ENCODE measurements at regions not wholly inside any gene's neighbourhood (a gene's known extent, or its start where the extent isn't known, plus 50 kb on each side); places are given as distances from the start of the nearest gene placed in this dataset.

- no peaks in the 10 kb centered on the region for H3K9me3 ChIP-seq (ENCODE audit: control insufficient read depth, insufficient read depth, low read depth, low read length)
- ChIA-PET POLR2A (no interaction called here), CTCF (no interaction called here)
- H3K27ac ChIP-seq (ENCODE audit: extremely low read depth, low read depth, low read length), result no peak overlapping the region
- no peaks in the 10 kb centered on the region for H3K4me1 ChIP-seq (ENCODE audit: control insufficient read depth, insufficient read depth, low read length)
- no peak overlapping the region for H3K4me3 ChIP-seq (ENCODE audit: low read depth, low read length)
- TF ChIP-seq, protein P1, sequence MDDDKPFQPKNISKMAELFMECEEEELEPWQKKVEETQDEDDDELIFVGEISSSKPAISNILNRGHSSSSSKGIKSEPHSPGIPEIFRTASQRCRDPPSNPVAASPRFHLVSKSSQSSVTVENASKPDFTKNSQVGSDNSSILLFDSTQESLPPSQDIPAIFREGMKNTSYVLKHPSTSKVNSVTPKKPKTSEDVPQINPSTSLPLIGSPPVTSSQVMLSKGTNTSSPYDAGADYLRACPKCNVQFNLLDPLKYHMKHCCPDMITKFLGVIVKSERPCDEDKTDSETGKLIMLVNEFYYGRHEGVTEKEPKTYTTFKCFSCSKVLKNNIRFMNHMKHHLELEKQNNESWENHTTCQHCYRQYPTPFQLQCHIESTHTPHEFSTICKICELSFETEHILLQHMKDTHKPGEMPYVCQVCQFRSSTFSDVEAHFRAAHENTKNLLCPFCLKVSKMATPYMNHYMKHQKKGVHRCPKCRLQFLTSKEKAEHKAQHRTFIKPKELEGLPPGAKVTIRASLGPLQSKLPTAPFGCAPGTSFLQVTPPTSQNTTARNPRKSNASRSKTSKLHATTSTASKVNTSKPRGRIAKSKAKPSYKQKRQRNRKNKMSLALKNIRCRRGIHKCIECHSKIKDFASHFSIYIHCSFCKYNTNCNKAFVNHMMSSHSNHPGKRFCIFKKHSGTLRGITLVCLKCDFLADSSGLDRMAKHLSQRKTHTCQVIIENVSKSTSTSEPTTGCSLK (tag by site-specific recombination; IDR thresholded peaks at IDR 0.05), result no peak
- no peak for TF ChIP-seq KLF9 (tag by site-specific recombination; IDR thresholded peaks at IDR 0.05; ENCODE audit: low read depth)
- TF ChIP-seq, protein P2, sequence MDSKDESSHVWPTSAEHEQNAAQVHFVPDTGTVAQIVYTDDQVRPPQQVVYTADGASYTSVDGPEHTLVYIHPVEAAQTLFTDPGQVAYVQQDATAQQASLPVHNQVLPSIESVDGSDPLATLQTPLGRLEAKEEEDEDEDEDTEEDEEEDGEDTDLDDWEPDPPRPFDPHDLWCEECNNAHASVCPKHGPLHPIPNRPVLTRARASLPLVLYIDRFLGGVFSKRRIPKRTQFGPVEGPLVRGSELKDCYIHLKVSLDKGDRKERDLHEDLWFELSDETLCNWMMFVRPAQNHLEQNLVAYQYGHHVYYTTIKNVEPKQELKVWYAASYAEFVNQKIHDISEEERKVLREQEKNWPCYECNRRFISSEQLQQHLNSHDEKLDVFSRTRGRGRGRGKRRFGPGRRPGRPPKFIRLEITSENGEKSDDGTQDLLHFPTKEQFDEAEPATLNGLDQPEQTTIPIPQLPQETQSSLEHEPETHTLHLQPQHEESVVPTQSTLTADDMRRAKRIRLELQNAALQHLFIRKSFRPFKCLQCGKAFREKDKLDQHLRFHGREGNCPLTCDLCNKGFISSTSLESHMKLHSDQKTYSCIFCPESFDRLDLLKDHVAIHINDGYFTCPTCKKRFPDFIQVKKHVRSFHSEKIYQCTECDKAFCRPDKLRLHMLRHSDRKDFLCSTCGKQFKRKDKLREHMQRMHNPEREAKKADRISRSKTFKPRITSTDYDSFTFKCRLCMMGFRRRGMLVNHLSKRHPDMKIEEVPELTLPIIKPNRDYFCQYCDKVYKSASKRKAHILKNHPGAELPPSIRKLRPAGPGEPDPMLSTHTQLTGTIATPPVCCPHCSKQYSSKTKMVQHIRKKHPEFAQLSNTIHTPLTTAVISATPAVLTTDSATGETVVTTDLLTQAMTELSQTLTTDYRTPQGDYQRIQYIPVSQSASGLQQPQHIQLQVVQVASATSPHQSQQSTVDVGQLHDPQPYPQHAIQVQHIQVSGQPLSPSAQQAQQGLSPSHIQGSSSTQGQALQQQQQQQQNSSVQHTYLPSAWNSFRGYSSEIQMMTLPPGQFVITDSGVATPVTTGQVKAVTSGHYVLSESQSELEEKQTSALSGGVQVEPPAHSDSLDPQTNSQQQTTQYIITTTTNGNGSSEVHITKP (tag by site-specific recombination; IDR thresholded peaks at IDR 0.05), result no peak
- no peak for TF ChIP-seq ZNF324 (tag by site-specific recombination; IDR thresholded peaks at IDR 0.05)
- no peak for TF ChIP-seq ZFP69B (tag by site-specific recombination; IDR thresholded peaks at IDR 0.05)
- TF ChIP-seq BCL11B (tag by site-specific recombination; IDR thresholded peaks at IDR 0.05; ENCODE audit: low read depth), result no peak
- TF ChIP-seq GLIS2 (tag by site-specific recombination; IDR thresholded peaks at IDR 0.05), result no peak
- TF ChIP-seq, protein P3, sequence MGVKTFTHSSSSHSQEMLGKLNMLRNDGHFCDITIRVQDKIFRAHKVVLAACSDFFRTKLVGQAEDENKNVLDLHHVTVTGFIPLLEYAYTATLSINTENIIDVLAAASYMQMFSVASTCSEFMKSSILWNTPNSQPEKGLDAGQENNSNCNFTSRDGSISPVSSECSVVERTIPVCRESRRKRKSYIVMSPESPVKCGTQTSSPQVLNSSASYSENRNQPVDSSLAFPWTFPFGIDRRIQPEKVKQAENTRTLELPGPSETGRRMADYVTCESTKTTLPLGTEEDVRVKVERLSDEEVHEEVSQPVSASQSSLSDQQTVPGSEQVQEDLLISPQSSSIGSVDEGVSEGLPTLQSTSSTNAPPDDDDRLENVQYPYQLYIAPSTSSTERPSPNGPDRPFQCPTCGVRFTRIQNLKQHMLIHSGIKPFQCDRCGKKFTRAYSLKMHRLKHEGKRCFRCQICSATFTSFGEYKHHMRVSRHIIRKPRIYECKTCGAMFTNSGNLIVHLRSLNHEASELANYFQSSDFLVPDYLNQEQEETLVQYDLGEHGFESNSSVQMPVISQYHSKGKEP (tag by site-specific recombination; IDR thresholded peaks at IDR 0.05), result no peak
- TF ChIP-seq ZNF335 (tag by site-specific recombination; conservative IDR thresholded peaks at IDR 0.05), result no peak
- TF ChIP-seq ZFP37 (tag by site-specific recombination; IDR thresholded peaks at IDR 0.05), result no peak
- TF ChIP-seq ZNF830 (tag by site-specific recombination; IDR thresholded peaks at IDR 0.05; ENCODE audit: low read depth), result no peak
- no peak for TF ChIP-seq ZNF768 (tag by site-specific recombination; IDR thresholded peaks at IDR 0.05)
- TF ChIP-seq ZSCAN23 (tag by site-specific recombination; IDR thresholded peaks at IDR 0.05), result no peak
- no peaks in the 10 kb centered on the region for H3K36me3 ChIP-seq (ENCODE audit: control insufficient read depth in 2 of 2, insufficient read depth in 1 of 2, low read length in 2 of 2)
These were observed 246.7 kb upstream of the KCNH8 start for GRCh38 chr3:18901571-18901970.

DNA sequence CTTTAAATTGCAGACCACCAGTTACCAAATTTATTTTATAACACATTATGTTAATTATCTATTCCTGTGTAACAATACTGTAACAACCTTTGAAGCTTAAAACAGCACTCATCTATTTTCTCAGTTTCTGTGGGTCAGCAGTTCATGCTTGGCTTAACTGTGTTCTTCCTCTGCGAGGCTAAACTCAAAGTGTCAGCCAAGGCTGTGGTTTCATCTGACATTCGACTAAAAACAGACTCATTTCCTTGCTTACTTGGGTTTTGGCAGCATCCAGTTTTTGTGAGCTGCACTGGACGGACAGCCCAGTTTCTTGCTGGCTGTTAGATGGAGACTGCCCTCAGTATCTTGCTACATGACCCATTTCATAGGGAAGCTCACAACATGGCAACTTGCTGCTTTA lies 247.3 kb upstream of the KCNH8 start:
- POLR2A ChIA-PET, result no interaction called here
- TF ChIP-seq SETDB1 (IDR thresholded peaks at IDR 0.05; ENCODE audit: insufficient read length, low read length) (no peak), ZNF76 (tag by site-specific recombination; IDR thresholded peaks at IDR 0.05; ENCODE audit: borderline replicate concordance, low read depth) (no peak), PRDM2 (tag by site-specific recombination; IDR thresholded peaks at IDR 0.05; ENCODE audit: borderline replicate concordance) (no peak), ZNF473 (tag by site-specific recombination; IDR thresholded peaks at IDR 0.05) (no peak), ZNF10 (tag by site-specific recombination; IDR thresholded peaks at IDR 0.05) (no peak), SP3 (tag by site-specific recombination; IDR thresholded peaks at IDR 0.05) (no peak), ZNF24 (tag by site-specific recombination; IDR thresholded peaks at IDR 0.05) (no peak), ZNF341 (tag by site-specific recombination; IDR thresholded peaks at IDR 0.05; ENCODE audit: low read depth) (no peak)
- TF ChIP-seq, protein P4, sequence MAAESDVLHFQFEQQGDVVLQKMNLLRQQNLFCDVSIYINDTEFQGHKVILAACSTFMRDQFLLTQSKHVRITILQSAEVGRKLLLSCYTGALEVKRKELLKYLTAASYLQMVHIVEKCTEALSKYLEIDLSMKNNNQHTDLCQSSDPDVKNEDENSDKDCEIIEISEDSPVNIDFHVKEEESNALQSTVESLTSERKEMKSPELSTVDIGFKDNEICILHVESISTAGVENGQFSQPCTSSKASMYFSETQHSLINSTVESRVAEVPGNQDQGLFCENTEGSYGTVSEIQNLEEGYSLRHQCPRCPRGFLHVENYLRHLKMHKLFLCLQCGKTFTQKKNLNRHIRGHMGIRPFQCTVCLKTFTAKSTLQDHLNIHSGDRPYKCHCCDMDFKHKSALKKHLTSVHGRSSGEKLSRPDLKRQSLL (tag by site-specific recombination; IDR thresholded peaks at IDR 0.05), result no peak

More for the DNA sequence above, 247.3 kb upstream of the KCNH8 start:
- Histone ChIP-seq H3K36me3 (ENCODE audit: control insufficient read depth in 2 of 2, insufficient read depth in 1 of 2, low read length in 2 of 2) (no peaks in the 10 kb centered on the region), H3K4me3 (ENCODE audit: low read depth, low read length) (no peak overlapping the region), H3K27ac (ENCODE audit: extremely low read depth, low read depth, low read length) (no peak overlapping the region), H3K4me1 (ENCODE audit: control insufficient read depth, insufficient read depth, low read length) (no peaks in the 10 kb centered on the region), H3K9me3 (ENCODE audit: control insufficient read depth, insufficient read depth, low read depth, low read length) (no peaks in the 10 kb centered on the region)
- CTCF ChIA-PET, result interaction anchor here (0.6 kb wide), 1 partner anchor 1153 kb away, joined by 3 read pairs; no protein-coding TSS in a partner anchor

Data from HEK293 (cell line).